Mucosa of rectum (tissue), 2 donors: ENCODE measurements at regions not wholly inside any gene's neighbourhood (a gene's known extent, or its start where the extent isn't known, plus 50 kb on each side); places are given as distances from the start of the nearest gene placed in this dataset.
A peak's percentile ranks its signal among the peaks of the same experiment; 100 is the strongest.

ENCODE experiments used
- H3K27ac ChIP-seq, 2 donors: one replicate each; pipeline ENCODE4 v1.7.0; 2013; ENCODE audit warnings: inconsistent platforms in 2 of 2, low read depth in 2 of 2, low read length in 2 of 2
- H3K27me3 ChIP-seq, 2 donors: one replicate each; pipeline ENCODE4 v1.7.0; 2013; ENCODE audit warnings: low read length in 2 of 2; ENCODE audit not compliant: control insufficient read depth in 2 of 2, insufficient read depth in 2 of 2
- H3K36me3 ChIP-seq, 2 donors: one replicate each; pipeline ENCODE4 v1.7.0; 2013; ENCODE audit warnings: low read length in 2 of 2; ENCODE audit not compliant: control insufficient read depth in 2 of 2, insufficient read depth in 2 of 2
- H3K4me1 ChIP-seq, 2 donors: one replicate each; pipeline ENCODE4 v1.7.0; 2013; ENCODE audit warnings: low read length in 2 of 2, mild to moderate bottlenecking in 1 of 2; ENCODE audit not compliant: control insufficient read depth in 2 of 2, insufficient read depth in 2 of 2
- H3K4me3 ChIP-seq, 2 donors: one replicate each; pipeline ENCODE4 v1.7.0; 2013; ENCODE audit warnings: low read length in 2 of 2
- H3K9ac ChIP-seq, 2 donors: one replicate each; pipeline ENCODE4 v1.7.0; 2013; ENCODE audit warnings: low read length in 2 of 2, low read depth in 1 of 2, mild to moderate bottlenecking in 1 of 2
- H3K9me3 ChIP-seq, 2 donors: one replicate each; pipeline ENCODE4 v1.7.0; 2013; ENCODE audit warnings: low read length in 2 of 2; ENCODE audit not compliant: control insufficient read depth in 2 of 2
- donor health status: healthy.
- donor health status: Normal muscosa, but diverticular disease.

- no peak overlapping the region for H3K27ac ChIP-seq
- H3K4me3 ChIP-seq = no peak overlapping the region
- H3K36me3 ChIP-seq = no peaks in the 10 kb centered on the region
- no peaks in the 10 kb centered on the region for H3K27me3 ChIP-seq
- no peaks in the 10 kb centered on the region for H3K9me3 ChIP-seq
- no peak overlapping the region for H3K9ac ChIP-seq
- H3K4me1 ChIP-seq = no peaks in the 10 kb centered on the region
Observed at GRCh38 chrX:45783002-45783401, 582.3 kb upstream of the DIPK2B start.

- Histone ChIP-seq H3K9me3 (no peaks in the 10 kb centered on the region), H3K36me3 (no peaks in the 10 kb centered on the region), H3K9ac (no peak overlapping the region), H3K27ac (no peak overlapping the region), H3K27me3 (peaks cover 0 to 3% of the 10 kb centered on the region in 2 donors), H3K4me1 (no peaks in the 10 kb centered on the region), H3K4me3 (no peak overlapping the region)
Observed at GRCh38 chrX:45781901-45782553, 581.4 kb upstream of the DIPK2B start.

GRCh38 chrX:45778616-45779015 is 577.9 kb upstream of the DIPK2B start:
- no peak overlapping the region for H3K9ac ChIP-seq
- H3K27ac ChIP-seq = no peak overlapping the region
- peaks cover 0 to 5% of the 10 kb centered on the region in 2 donors for H3K4me1 ChIP-seq
- H3K27me3 ChIP-seq = peaks cover 0 to 3% of the 10 kb centered on the region in 2 donors
- no peak overlapping the region for H3K4me3 ChIP-seq
- H3K36me3 ChIP-seq = no peaks in the 10 kb centered on the region
- H3K9me3 ChIP-seq = no peaks in the 10 kb centered on the region

- Histone ChIP-seq H3K27me3 (peaks cover 0 to 3% of the 10 kb centered on the region in 2 donors), H3K36me3 (no peaks in the 10 kb centered on the region), H3K9me3 (no peaks in the 10 kb centered on the region), H3K4me1 (peaks cover 0 to 6% of the 10 kb centered on the region in 2 donors), H3K9ac (no peak overlapping the region), H3K4me3 (no peak overlapping the region), H3K27ac (no peak overlapping the region)
Observed at GRCh38 chrX:45777366-45777765, 576.7 kb upstream of the DIPK2B start.

GRCh38 chrX:45775468-45775867 is 574.8 kb upstream of the DIPK2B start:
- Histone ChIP-seq H3K9me3 (no peaks in the 10 kb centered on the region), H3K4me3 (no peak overlapping the region), H3K9ac (no peak overlapping the region), H3K27me3 (peaks cover under 1 to 3% of the 10 kb centered on the region in 2 donors), H3K27ac (peak overlapping the region in 1 of 2 donors; percentile 23), H3K4me1 (peaks cover 3 to 16% of the 10 kb centered on the region in 2 donors), H3K36me3 (no peaks in the 10 kb centered on the region)

- peaks cover 3 to 16% of the 10 kb centered on the region in 2 donors for H3K4me1 ChIP-seq
- no peak overlapping the region for H3K4me3 ChIP-seq
Observed at GRCh38 chrX:45774961-45775360, 574.3 kb upstream of the DIPK2B start.

GRCh38 chrX:45773572-45773971 is 572.9 kb upstream of the DIPK2B start:
- H3K27ac ChIP-seq = no peak overlapping the region

More at GRCh38 chrX:45774961-45775360, 574.3 kb upstream of the DIPK2B start:
- H3K9ac ChIP-seq = no peak overlapping the region
- peaks cover 3% of the 10 kb centered on the region in 2 donors for H3K27me3 ChIP-seq
- no peaks in the 10 kb centered on the region for H3K9me3 ChIP-seq
- peak overlapping the region in 1 of 2 donors; percentile 23 for H3K27ac ChIP-seq
- no peaks in the 10 kb centered on the region for H3K36me3 ChIP-seq

GRCh38 chrX:45771560-45772340 is 571.1 kb upstream of the DIPK2B start:
- Histone ChIP-seq H3K27me3 (peaks cover 0 to 5% of the 10 kb centered on the region in 2 donors), H3K4me3 (peak overlapping the region; percentile 61 to 84), H3K27ac (peak overlapping the region; percentile 80 to 81), H3K9me3 (no peaks in the 10 kb centered on the region), H3K9ac (peak overlapping the region in 1 of 2 donors; percentile 60), H3K36me3 (no peaks in the 10 kb centered on the region), H3K4me1 (peaks cover 3 to 16% of the 10 kb centered on the region in 2 donors)

More at GRCh38 chrX:45773572-45773971, 572.9 kb upstream of the DIPK2B start:
- peaks cover 3 to 5% of the 10 kb centered on the region in 2 donors for H3K27me3 ChIP-seq
- H3K4me3 ChIP-seq = no peak overlapping the region
- peaks cover 3 to 16% of the 10 kb centered on the region in 2 donors for H3K4me1 ChIP-seq
- H3K36me3 ChIP-seq = no peaks in the 10 kb centered on the region
- no peak overlapping the region for H3K9ac ChIP-seq
- no peaks in the 10 kb centered on the region for H3K9me3 ChIP-seq

- Histone ChIP-seq H3K9me3 (no peaks in the 10 kb centered on the region), H3K27ac (peak overlapping the region; percentile 80 to 81), H3K36me3 (no peaks in the 10 kb centered on the region), H3K27me3 (peaks cover 0 to 5% of the 10 kb centered on the region in 2 donors), H3K4me1 (peaks cover 3 to 16% of the 10 kb centered on the region in 2 donors), H3K9ac (peak overlapping the region; percentile 60), H3K4me3 (peak overlapping the region; percentile 61 to 84)
Observed at GRCh38 chrX:45771114-45771513, 570.4 kb upstream of the DIPK2B start.
